Mammary epithelial cell (primary cell): ENCODE measurements at regions not wholly inside any gene's neighbourhood (a gene's known extent, or its start where the extent isn't known, plus 50 kb on each side); places are given as distances from the start of the nearest gene placed in this dataset.

ENCODE experiments used
- EZH2 ChIP-seq: IDR thresholded peaks from 2 replicates; pipeline ENCODE4 v1.6.1; 2012; ENCODE audit warnings: low read length, inconsistent platforms, borderline replicate concordance
- TF ChIP-seq, protein P1 (sequence below), 2 donors: IDR thresholded peaks in 1 of 2; conservative IDR thresholded peaks in 1 of 2; 2 replicates each; pipeline ENCODE4 v1.5.1; 2011 to 2012; ENCODE audit warnings: inconsistent platforms in 2 of 2, low read length in 2 of 2, mild to moderate bottlenecking in 2 of 2, control low read depth in 1 of 2, low read depth in 1 of 2; ENCODE audit not compliant: insufficient read depth in 1 of 2; ENCODE audit errors: extremely low read depth in 1 of 2

DNA sequence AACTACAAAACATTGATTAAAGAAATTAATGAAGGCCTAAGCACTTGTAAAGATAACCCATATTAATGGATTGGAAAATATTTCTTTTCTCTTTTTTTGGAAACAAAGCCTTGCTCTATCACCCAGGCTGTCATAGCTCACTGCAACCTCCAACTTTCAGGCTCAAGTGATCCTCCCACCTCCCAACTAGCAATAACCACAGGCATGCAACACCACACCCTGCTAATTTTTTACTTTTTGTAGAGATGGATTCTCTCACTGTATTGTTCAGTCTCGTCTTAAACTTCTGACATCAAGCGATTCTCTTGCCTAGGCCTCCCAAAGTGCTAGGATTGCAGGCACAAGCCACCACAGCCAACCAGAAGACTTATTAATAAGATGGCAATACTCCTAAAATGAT lies 73.4 kb upstream of the NDUFV2 start:
- TF ChIP-seq, protein P1, sequence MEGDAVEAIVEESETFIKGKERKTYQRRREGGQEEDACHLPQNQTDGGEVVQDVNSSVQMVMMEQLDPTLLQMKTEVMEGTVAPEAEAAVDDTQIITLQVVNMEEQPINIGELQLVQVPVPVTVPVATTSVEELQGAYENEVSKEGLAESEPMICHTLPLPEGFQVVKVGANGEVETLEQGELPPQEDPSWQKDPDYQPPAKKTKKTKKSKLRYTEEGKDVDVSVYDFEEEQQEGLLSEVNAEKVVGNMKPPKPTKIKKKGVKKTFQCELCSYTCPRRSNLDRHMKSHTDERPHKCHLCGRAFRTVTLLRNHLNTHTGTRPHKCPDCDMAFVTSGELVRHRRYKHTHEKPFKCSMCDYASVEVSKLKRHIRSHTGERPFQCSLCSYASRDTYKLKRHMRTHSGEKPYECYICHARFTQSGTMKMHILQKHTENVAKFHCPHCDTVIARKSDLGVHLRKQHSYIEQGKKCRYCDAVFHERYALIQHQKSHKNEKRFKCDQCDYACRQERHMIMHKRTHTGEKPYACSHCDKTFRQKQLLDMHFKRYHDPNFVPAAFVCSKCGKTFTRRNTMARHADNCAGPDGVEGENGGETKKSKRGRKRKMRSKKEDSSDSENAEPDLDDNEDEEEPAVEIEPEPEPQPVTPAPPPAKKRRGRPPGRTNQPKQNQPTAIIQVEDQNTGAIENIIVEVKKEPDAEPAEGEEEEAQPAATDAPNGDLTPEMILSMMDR (conservative IDR thresholded peaks at IDR 0.05 in 1 of 2, IDR thresholded peaks at IDR 0.05 in 1 of 2; ENCODE audit: extremely low read depth in 1 of 2, insufficient read depth in 1 of 2, low read depth in 1 of 2, low read length in 2 of 2): no peak
- TF ChIP-seq EZH2: no peak
